Fibroblast of the aortic adventitia (primary cell): ENCODE measurements at regions not wholly inside any gene's neighbourhood (a gene's known extent, or its start where the extent isn't known, plus 50 kb on each side); places are given as distances from the start of the nearest gene placed in this dataset.

Source experiments
- DNase-seq: peaks from one replicate; pipeline ENCODE4 v3.0.0-alpha.2; 2010; ENCODE audit warnings: low read depth
- H3K4me3 ChIP-seq: 2 replicates; pipeline ENCODE4 v1.5.1; 2011; ENCODE audit warnings: low read depth, mild to moderate bottlenecking, control low read depth, low read length, moderate library complexity
- TF ChIP-seq, protein P1 (sequence below): IDR thresholded peaks from 2 replicates; pipeline ENCODE4 v1.5.1; 2011; ENCODE audit warnings: mild to moderate bottlenecking, low read length, control low read depth, inconsistent platforms; ENCODE audit not compliant: insufficient read depth

DNA sequence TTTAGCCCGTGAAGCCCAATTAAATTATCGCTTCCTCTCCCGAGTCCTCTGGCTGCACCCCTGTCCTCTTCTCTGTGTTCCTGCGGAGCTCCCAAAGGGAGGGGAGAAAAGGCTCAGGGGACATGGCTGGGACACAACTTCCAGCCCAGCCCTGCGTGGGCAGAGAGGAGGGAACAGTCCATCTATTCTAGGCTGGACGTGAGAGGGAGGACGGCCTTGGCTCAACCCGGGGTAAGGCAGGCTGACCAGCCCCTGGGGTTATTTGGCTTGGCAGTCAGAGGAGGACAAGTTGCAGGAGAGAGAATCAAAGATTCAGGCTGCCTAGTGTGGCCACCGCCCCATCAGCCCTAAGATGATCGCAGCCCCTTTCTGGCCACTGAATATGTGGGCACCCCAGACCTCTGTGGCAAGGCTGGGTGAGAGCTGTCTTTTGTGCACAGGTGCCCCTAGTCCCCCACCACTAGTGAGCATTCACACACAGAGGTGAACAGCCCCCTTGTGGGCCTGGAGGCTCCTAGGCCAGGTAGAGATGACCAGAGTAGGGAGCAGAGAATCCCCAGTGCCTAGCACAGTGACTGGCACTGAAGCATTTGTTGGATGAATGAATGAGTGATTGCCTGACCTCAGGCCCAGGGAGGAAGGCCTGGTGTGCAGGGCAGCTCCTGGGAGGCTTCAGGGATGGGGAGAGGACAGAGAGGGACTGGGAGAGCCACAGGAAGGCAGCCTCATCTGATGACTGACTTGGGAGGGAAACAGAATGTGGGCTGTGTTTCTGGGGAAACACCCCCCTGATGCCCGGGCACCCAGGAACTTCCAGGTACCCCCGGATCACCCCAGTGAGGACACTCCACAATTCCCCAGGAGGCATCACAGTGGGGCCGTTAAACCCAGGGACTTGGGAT lies 133.9 kb downstream of the C9orf50 start:
- DNase-seq: peak; percentile 90
- no peak overlapping the region for H3K4me3 ChIP-seq
- TF ChIP-seq, protein P1, sequence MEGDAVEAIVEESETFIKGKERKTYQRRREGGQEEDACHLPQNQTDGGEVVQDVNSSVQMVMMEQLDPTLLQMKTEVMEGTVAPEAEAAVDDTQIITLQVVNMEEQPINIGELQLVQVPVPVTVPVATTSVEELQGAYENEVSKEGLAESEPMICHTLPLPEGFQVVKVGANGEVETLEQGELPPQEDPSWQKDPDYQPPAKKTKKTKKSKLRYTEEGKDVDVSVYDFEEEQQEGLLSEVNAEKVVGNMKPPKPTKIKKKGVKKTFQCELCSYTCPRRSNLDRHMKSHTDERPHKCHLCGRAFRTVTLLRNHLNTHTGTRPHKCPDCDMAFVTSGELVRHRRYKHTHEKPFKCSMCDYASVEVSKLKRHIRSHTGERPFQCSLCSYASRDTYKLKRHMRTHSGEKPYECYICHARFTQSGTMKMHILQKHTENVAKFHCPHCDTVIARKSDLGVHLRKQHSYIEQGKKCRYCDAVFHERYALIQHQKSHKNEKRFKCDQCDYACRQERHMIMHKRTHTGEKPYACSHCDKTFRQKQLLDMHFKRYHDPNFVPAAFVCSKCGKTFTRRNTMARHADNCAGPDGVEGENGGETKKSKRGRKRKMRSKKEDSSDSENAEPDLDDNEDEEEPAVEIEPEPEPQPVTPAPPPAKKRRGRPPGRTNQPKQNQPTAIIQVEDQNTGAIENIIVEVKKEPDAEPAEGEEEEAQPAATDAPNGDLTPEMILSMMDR: no peak

DNA sequence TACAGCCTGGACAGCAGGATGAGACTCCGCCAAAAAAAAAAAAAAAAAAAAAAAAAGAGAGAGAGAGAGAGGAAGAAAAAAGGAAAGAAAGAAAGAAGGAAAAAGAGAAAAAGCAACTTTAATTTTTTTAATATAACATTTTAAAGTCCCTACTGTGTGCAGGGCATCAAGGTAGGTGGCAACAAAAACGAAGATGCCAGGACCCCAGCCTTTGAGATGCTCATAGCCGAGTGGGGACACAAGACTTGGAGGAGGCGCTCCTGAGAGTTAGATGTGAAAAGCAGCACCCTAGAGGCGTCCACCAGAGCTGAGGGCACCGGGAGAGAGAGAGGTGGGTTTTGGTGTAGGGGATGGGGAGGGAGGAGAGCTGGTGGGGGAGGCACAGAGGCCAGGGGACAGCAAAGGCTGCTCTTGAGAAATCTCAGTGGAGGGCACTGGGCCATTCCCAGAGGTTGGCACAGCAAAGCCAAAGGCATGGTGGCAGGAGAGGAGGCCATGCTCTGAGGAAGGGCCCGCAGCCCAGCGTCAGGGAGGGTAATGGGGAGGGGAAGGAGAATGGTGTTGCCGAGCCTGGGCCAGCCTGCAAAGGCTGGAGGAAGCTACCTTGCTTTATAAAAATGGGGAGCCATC lies 135.6 kb downstream of the C9orf50 start:
- TF ChIP-seq, protein P1: no peak
- DNase-seq: no peak
- H3K4me3 ChIP-seq: no peak overlapping the region

DNA sequence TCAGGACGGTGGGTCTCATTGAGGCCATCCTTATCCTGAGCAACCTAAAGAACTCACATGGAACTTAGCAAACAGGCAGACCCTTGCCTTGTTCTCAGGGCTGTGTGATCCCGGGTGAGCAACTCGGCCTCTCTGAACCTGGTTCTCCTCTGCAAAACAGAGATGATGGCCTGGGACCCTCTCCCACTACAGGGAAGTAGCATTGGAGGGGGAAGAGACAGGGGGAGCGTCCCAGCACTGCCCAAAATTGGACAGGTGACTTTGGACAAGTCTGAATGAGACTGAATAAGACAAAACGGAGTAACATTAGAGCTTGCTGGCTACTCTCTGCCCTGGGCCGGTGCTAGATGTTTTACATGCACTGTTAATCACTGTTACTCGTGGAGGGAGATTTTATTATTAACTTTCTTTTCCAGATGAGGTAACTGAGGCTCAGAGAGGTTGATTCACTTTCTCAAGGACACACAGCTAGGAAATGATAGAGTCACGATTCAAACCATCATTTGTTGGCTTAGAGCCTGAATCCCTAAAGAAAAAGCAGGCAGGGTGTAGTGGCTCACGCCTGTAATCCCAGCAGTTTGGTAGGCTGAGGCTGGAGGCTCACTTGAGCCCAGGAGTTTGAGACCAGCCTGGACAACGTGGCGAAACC lies 136.4 kb downstream of the C9orf50 start:
- DNase-seq: no peak

GRCh38 chr9:129483415-129484351 lies 137.2 kb downstream of the C9orf50 start:
- DNase-seq: peak; percentile 97
- H3K4me3 ChIP-seq: peak overlapping the region; percentile 44
- TF ChIP-seq, protein P1: no peak

More for the DNA sequence above, 136.4 kb downstream of the C9orf50 start:
- TF ChIP-seq, protein P1: no peak
- no peak overlapping the region for H3K4me3 ChIP-seq

DNA sequence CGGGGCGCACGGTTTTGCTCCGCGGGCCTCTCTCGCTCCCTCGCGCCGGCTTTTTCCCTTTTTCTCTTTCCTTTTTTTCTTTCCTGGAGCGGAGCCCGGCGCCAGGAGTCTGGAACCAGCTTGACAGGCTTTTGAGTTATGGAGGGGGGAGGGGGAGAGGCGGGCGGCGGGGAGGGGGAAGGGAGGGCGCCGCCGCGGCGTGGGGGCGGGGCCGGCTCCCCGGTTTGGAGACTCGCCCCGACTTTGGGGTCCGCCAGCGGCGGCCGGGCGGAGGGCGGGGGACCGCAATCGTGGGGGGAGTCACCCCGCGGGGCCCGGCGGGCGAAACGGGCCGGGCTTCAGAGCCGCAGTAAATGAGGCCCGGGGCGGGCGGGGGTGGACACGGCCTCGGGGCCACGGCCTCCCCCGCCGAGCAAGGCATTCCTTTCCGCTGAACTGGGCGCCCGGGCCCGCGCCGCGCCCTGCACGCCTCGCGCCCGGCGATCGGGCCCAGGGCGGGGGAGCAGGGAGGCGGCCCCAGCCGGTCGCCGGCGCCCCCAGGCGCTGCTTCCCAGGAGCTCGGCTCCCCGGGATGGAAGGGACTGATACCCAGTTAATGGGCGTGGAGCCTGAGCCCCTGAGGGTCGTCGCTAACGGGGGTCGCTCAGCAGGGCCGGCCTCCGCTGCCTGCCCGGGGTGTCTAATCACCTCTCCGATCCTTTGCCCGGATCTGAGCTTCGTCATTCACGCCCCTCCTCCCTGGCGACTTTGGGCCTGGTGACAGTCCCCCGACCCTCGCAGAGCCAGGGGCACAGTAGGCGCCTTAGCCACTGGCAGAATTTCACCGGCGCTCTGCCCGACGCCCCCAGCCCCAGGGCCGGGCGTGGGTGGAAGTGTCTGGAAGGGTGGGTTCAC lies 138.1 kb downstream of the C9orf50 start:
- H3K4me3 ChIP-seq: peak overlapping the region; percentile 44
- peak; percentile 92 for DNase-seq

More for the DNA sequence above, 138.1 kb downstream of the C9orf50 start:
- TF ChIP-seq, protein P1: no peak
